ENCODE measurements at regions not wholly inside any gene's neighbourhood (a gene's known extent, or its start where the extent isn't known, plus 50 kb on each side); places are given as distances from the start of the nearest gene placed in this dataset.

GRCh38 chr2:83970217-83970929 lies 488.7 kb downstream of the SUCLG1 start:
- TF ChIP-seq, protein P1, sequence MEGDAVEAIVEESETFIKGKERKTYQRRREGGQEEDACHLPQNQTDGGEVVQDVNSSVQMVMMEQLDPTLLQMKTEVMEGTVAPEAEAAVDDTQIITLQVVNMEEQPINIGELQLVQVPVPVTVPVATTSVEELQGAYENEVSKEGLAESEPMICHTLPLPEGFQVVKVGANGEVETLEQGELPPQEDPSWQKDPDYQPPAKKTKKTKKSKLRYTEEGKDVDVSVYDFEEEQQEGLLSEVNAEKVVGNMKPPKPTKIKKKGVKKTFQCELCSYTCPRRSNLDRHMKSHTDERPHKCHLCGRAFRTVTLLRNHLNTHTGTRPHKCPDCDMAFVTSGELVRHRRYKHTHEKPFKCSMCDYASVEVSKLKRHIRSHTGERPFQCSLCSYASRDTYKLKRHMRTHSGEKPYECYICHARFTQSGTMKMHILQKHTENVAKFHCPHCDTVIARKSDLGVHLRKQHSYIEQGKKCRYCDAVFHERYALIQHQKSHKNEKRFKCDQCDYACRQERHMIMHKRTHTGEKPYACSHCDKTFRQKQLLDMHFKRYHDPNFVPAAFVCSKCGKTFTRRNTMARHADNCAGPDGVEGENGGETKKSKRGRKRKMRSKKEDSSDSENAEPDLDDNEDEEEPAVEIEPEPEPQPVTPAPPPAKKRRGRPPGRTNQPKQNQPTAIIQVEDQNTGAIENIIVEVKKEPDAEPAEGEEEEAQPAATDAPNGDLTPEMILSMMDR (IDR thresholded peaks at IDR 0.05; ENCODE audit: low read depth, low read length, poor library complexity, severe bottlenecking): no peak
- TF ChIP-seq EZH2phosphoT487 (IDR thresholded peaks at IDR 0.05; ENCODE audit: borderline replicate concordance, low read length): no peak

Measured in DOHH2 (cell line).